Chondrocyte (in vitro differentiated cells): ENCODE measurements at regions not wholly inside any gene's neighbourhood (a gene's known extent, or its start where the extent isn't known, plus 50 kb on each side); places are given as distances from the start of the nearest gene placed in this dataset.

Experiments
- DNase-seq: peaks from one replicate; pipeline ENCODE4 v3.0.0; 2021; ENCODE audit warnings: mixed read lengths, low spot score
- H3K27ac Mint-ChIP-seq: one replicate; pipeline ENCODE4 v1.8.0; 2021; ENCODE audit warnings: mild to moderate bottlenecking, moderate library complexity, mixed read lengths; ENCODE audit not compliant: unreplicated experiment
- H3K27me3 Mint-ChIP-seq: 2 replicates; pipeline ENCODE4 v1.8.0; 2021; ENCODE audit warnings: low read depth, mixed read lengths
- H3K36me3 Mint-ChIP-seq: 2 replicates; pipeline ENCODE4 v1.8.0; 2021; ENCODE audit warnings: low read depth, mixed read lengths
- H3K4me1 Mint-ChIP-seq: 2 replicates; pipeline ENCODE4 v1.8.0; 2021; ENCODE audit warnings: low read depth, mild to moderate bottlenecking, mixed read lengths
- H3K4me3 Mint-ChIP-seq: one replicate; pipeline ENCODE4 v1.8.0; 2021; ENCODE audit warnings: mild to moderate bottlenecking, moderate library complexity, mixed read lengths; ENCODE audit not compliant: unreplicated experiment
- H3K9me3 Mint-ChIP-seq: 2 replicates; pipeline ENCODE4 v1.8.0; 2021; ENCODE audit warnings: low read depth, mixed read lengths
- TF ChIP-seq, protein P1 (sequence below): fragments of 200-600 bp; sonication (generic); IDR thresholded peaks from 2 replicates; pipeline ENCODE4 v1.5.0; 2021; ENCODE audit warnings: antibody characterized with exemption, mild to moderate bottlenecking, moderate library complexity

DNA sequence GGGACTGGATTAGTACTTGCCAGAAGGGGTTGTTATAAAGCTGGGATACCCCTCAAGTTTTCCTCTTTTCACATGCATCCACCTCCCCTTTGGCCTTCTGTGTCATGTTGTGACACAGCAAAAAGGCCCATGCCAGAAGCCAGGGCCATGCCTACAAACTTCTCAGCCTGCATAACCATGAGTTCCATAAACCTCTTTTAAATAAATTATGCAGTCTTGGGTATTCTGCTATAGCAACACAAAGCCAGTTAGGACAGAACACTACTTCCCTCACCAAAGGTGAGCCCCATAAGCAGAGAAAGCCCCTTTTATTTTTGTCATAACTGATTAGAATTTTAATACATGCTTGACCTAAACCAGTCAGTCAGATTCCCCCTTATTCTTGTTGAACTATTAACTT is 801.3 kb downstream of the DNAH5 start:
- H3K27me3 Mint-ChIP-seq: no peaks in the 10 kb centered on the region
- H3K27ac Mint-ChIP-seq: no peak overlapping the region
- TF ChIP-seq, protein P1, sequence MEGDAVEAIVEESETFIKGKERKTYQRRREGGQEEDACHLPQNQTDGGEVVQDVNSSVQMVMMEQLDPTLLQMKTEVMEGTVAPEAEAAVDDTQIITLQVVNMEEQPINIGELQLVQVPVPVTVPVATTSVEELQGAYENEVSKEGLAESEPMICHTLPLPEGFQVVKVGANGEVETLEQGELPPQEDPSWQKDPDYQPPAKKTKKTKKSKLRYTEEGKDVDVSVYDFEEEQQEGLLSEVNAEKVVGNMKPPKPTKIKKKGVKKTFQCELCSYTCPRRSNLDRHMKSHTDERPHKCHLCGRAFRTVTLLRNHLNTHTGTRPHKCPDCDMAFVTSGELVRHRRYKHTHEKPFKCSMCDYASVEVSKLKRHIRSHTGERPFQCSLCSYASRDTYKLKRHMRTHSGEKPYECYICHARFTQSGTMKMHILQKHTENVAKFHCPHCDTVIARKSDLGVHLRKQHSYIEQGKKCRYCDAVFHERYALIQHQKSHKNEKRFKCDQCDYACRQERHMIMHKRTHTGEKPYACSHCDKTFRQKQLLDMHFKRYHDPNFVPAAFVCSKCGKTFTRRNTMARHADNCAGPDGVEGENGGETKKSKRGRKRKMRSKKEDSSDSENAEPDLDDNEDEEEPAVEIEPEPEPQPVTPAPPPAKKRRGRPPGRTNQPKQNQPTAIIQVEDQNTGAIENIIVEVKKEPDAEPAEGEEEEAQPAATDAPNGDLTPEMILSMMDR: no peak
- H3K4me1 Mint-ChIP-seq: no peaks in the 10 kb centered on the region
- no peaks in the 10 kb centered on the region for H3K36me3 Mint-ChIP-seq
- no peak overlapping the region for H3K4me3 Mint-ChIP-seq
- H3K9me3 Mint-ChIP-seq: peaks cover 2% of the 10 kb centered on the region
- DNase-seq: no peak

DNA sequence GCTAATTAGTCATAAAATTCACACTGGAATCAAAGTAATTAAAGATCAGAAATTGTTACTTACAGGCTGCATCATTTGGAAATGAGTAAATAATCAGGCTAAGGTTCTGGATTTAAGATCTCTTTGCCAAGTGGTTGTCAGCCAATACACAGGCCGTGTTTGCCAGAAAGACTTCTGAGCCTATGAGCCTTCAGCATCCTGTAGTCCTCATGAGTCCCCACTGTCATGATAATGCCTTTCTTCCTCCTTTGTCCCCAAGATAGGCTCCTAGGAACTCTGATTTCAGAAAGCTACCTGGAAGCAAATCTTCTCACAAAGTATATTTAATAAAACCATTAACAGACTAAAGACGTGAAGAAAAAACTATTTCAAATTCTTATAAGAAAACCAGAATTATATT is 810.5 kb downstream of the DNAH5 start:
- H3K27me3 Mint-ChIP-seq: no peaks in the 10 kb centered on the region
- TF ChIP-seq, protein P1: no peak

DNA sequence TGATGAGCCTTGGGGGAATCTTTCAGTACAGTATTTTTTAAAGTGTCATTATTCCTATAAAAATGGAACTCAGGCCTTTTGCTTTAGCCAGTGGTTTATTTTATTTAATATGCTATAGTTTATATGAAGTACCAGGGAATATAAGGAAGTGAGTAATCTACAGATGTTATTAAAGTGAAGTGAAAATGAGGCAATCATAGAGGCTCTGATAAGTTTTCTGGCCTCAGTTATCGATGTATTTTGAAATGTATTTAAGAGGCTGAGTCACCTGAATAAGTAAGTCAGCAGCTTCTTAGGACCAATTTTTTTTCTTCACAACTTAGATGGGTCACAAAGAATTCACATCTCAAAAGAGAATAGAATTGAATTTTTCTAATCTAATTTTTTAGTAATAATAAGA is 829.0 kb downstream of the DNAH5 start:
- TF ChIP-seq, protein P1: no peak
- no peak overlapping the region for H3K27ac Mint-ChIP-seq
- DNase-seq: no peak

More for the DNA sequence above, 810.5 kb downstream of the DNAH5 start:
- H3K9me3 Mint-ChIP-seq: peaks cover 9% of the 10 kb centered on the region
- no peak for DNase-seq
- H3K4me1 Mint-ChIP-seq: no peaks in the 10 kb centered on the region
- no peak overlapping the region for H3K4me3 Mint-ChIP-seq
- H3K27ac Mint-ChIP-seq: no peak overlapping the region
- no peaks in the 10 kb centered on the region for H3K36me3 Mint-ChIP-seq

DNA sequence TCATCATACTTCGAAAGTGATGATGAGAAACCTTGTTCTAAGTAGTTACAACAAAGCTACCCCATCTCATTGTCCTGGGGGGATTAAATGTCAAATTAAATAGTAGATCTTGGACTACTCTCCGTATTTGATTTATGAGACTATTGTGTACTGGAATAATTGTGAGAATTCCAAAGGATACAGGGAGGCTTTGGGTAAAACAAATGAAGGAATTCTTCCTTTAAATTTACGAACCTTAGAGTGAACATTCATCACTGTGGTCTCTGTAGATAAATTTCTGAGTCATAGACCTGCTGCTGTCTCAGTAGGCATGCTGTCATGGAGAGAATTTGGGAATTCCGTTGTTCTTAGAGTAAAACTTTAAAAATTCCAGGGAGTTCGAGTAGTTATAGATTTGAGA is 836.2 kb downstream of the DNAH5 start:
- Mint-ChIP-seq H3K27me3 (peaks cover 1% of the 10 kb centered on the region), H3K9me3 (no peaks in the 10 kb centered on the region), H3K36me3 (no peaks in the 10 kb centered on the region), H3K4me1 (no peaks in the 10 kb centered on the region), H3K27ac (no peak overlapping the region), H3K4me3 (no peak overlapping the region)
- TF ChIP-seq, protein P1: no peak
- no peak for DNase-seq

More for the DNA sequence above, 829.0 kb downstream of the DNAH5 start:
- H3K36me3 Mint-ChIP-seq: no peaks in the 10 kb centered on the region
- H3K27me3 Mint-ChIP-seq: peaks cover 7% of the 10 kb centered on the region
- H3K9me3 Mint-ChIP-seq: no peaks in the 10 kb centered on the region
- no peaks in the 10 kb centered on the region for H3K4me1 Mint-ChIP-seq
- no peak overlapping the region for H3K4me3 Mint-ChIP-seq

DNA sequence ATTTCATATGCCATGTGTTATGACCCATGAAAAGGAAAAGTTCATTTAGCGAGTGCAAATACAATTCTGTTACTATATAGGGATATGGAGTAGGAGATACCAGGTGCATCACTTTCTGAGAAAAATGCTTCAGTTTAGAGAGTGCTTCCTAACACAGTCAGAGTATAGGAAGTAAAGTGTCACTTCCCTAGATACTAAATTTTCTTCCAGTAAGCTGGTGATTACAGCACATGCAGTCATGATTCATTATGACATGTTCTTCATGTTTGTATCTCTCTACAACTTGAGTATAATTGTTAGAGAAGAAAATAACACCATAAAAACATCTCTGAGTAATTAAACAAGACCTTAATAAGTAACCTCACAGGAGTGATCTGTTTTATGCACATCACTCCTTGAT is 837.0 kb downstream of the DNAH5 start:
- no peak for DNase-seq
- TF ChIP-seq, protein P1: no peak
- H3K4me3 Mint-ChIP-seq: no peak overlapping the region
- H3K4me1 Mint-ChIP-seq: no peaks in the 10 kb centered on the region
- H3K27me3 Mint-ChIP-seq: peaks cover 1% of the 10 kb centered on the region
- no peak overlapping the region for H3K27ac Mint-ChIP-seq
- H3K36me3 Mint-ChIP-seq: no peaks in the 10 kb centered on the region
- H3K9me3 Mint-ChIP-seq: no peaks in the 10 kb centered on the region
